ENCODE measurements at regions not wholly inside any gene's neighbourhood (a gene's known extent, or its start where the extent isn't known, plus 50 kb on each side); places are given as distances from the start of the nearest gene placed in this dataset.
"Not testable (repeated sequence)": the region's sequence is repeated elsewhere in the genome, so short reads cannot be mapped to it uniquely, and the experiment has no call there.

DNA sequence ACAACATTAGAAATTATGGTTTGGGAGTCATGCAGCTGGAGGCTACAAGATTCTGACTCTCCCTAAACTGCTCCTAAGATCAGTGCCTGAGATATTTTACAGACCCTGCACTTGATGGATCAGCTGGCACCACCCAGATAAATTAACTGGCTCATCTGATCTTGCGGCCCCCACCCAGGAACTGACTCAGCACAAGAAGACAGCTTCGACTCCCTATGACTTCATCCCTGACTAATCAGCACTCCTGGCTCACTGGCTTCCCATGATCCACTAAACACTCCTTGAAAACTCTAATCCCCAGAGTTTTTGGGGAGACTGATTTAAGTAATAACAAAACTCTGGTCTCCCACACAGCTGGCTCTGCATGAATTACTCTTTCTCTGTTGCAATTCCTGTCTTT, 617.8 kb upstream of the AUTS2 start:
- DNase-seq; H3K36me3 ChIP-seq (ENCODE audit: control insufficient read depth in 4 of 4, insufficient read depth in 4 of 4, low read length in 3 of 4); H3K27ac ChIP-seq (ENCODE audit: insufficient read depth in 1 of 2, low read depth in 1 of 2, low read length in 2 of 2, poor library complexity in 1 of 2, severe bottlenecking in 2 of 2); H3K4me1 ChIP-seq (ENCODE audit: control extremely low read depth in 1 of 4, control insufficient read depth in 4 of 4, insufficient read depth in 4 of 4, low read length in 3 of 4); H3K4me3 ChIP-seq (ENCODE audit: control insufficient read depth in 1 of 7, extremely low read depth in 1 of 7, insufficient read depth in 4 of 7, low read depth in 2 of 7, low read length in 6 of 7); H3K9me3 ChIP-seq (ENCODE audit: control extremely low read depth in 1 of 5, control insufficient read depth in 4 of 5, insufficient read depth in 2 of 5, low read depth in 1 of 5, low read length in 4 of 5); POLR2A ChIA-PET; H3K27me3 ChIP-seq (replicated peaks in 2 of 5; ENCODE audit: control insufficient read depth in 4 of 5, insufficient read depth in 5 of 5, low read length in 4 of 5); CTCF ChIA-PET: not testable (repeated sequence)
- WGBS (ENCODE audit: insufficient coverage), result 64% methylated on average over 2 of the region's 2 CpGs

DNA sequence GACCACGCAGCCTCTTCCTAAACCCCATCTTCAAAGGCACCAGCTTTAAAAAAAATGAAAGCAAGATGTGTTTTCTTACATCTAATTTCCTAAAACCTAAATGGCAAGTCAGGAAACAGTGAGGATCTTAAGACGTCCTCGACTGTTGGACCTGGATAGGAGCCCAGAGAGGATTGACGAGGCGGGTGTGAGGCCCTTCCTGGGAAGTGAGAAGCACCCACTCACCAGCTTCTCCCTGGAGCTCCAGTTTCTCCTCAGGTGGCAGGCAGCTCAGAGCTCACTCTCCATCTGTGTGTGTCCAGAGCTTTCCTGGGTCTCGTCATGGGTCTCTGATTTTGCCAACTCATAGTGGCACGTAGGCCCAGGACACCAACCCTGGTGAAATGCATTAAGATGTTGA, 614.0 kb upstream of the AUTS2 start:
- 84% methylated on average over 6 of the region's 7 CpGs for WGBS (ENCODE audit: insufficient coverage)
- no peak overlapping the region for H3K4me3 ChIP-seq (ENCODE audit: control insufficient read depth in 1 of 7, extremely low read depth in 1 of 7, insufficient read depth in 4 of 7, low read depth in 2 of 7, low read length in 6 of 7)
- no peak for DNase-seq
- ChIA-PET POLR2A (no interaction called here), CTCF (no interaction called here)
- peaks cover 0 to 6% (median 0%) of the 10 kb centered on the region in 5 experiments for H3K9me3 ChIP-seq (ENCODE audit: control extremely low read depth in 1 of 5, control insufficient read depth in 4 of 5, insufficient read depth in 2 of 5, low read depth in 1 of 5, low read length in 4 of 5)
- no peak overlapping the region for H3K27ac ChIP-seq (ENCODE audit: insufficient read depth in 1 of 2, low read depth in 1 of 2, low read length in 2 of 2, poor library complexity in 1 of 2, severe bottlenecking in 2 of 2)
- H3K36me3 ChIP-seq (ENCODE audit: control insufficient read depth in 4 of 4, insufficient read depth in 4 of 4, low read length in 3 of 4), result no peaks in the 10 kb centered on the region
- no peaks in the 10 kb centered on the region for H3K4me1 ChIP-seq (ENCODE audit: control extremely low read depth in 1 of 4, control insufficient read depth in 4 of 4, insufficient read depth in 4 of 4, low read length in 3 of 4)
- H3K27me3 ChIP-seq (replicated peaks in 2 of 5; ENCODE audit: control insufficient read depth in 4 of 5, insufficient read depth in 5 of 5, low read length in 4 of 5), result no peaks in the 10 kb centered on the region

DNA sequence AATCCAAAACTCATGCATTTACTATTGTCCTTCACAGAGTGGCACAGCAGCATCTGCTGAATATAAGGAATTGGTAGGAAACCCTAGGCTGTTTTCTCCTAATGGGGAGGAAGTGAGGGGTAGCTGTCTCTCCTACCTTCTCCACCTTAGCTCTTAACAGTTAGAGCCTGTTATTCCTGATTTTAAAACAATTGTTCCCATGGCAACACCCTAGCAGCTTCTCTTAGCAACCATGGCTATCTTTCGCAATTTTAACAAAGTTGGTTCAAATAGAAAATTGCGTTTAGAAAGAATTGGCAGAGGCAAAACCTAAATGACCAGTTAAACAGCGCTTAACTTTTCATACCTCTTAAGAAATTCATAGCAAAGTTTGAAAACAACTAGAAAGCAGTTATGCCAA, 603.4 kb upstream of the AUTS2 start:
- H3K36me3 ChIP-seq (ENCODE audit: control insufficient read depth in 4 of 4, insufficient read depth in 4 of 4, low read length in 3 of 4), result no peaks in the 10 kb centered on the region
- WGBS (ENCODE audit: insufficient coverage), result no CpG with 5 or more reads among the region's 3 CpGs
- H3K4me1 ChIP-seq (ENCODE audit: control extremely low read depth in 1 of 4, control insufficient read depth in 4 of 4, insufficient read depth in 4 of 4, low read length in 3 of 4), result no peaks in the 10 kb centered on the region
- ChIA-PET CTCF (no interaction called here), POLR2A (no interaction called here)
- peaks cover 0 to 6% (median 3%) of the 10 kb centered on the region in 5 experiments for H3K9me3 ChIP-seq (ENCODE audit: control extremely low read depth in 1 of 5, control insufficient read depth in 4 of 5, insufficient read depth in 2 of 5, low read depth in 1 of 5, low read length in 4 of 5)
- no peak overlapping the region for H3K4me3 ChIP-seq (ENCODE audit: control insufficient read depth in 1 of 7, extremely low read depth in 1 of 7, insufficient read depth in 4 of 7, low read depth in 2 of 7, low read length in 6 of 7)
- no peaks in the 10 kb centered on the region for H3K27me3 ChIP-seq (replicated peaks in 2 of 5; ENCODE audit: control insufficient read depth in 4 of 5, insufficient read depth in 5 of 5, low read length in 4 of 5)
- no peak for DNase-seq
- no peak overlapping the region for H3K27ac ChIP-seq (ENCODE audit: insufficient read depth in 1 of 2, low read depth in 1 of 2, low read length in 2 of 2, poor library complexity in 1 of 2, severe bottlenecking in 2 of 2)

DNA sequence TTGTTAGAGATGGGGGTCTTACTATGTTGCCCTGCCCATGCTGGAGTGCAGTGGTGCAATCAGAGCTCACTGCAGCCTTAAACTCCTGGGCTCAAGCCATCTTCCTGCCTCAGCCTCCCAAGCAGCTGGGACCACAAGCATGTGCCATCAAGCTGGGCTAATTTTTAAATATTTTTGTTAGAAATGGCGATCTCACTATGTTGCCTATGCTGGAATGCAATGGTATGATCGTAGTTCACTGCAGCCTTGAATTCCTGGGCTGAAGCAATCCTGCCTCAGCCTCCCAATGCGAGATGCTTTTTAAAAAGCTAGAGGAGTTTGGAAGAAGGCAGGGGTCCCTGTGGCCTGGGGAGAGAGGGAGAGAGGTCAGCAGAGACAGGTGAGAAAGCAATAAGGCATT, 600.1 kb upstream of the AUTS2 start:
- CTCF ChIA-PET, result no interaction called here
- no peaks in the 10 kb centered on the region for H3K4me1 ChIP-seq (ENCODE audit: control extremely low read depth in 1 of 4, control insufficient read depth in 4 of 4, insufficient read depth in 4 of 4, low read length in 3 of 4)
- WGBS (ENCODE audit: insufficient coverage), result 94% methylated on average over 3 of the region's 3 CpGs
- H3K9me3 ChIP-seq (ENCODE audit: control extremely low read depth in 1 of 5, control insufficient read depth in 4 of 5, insufficient read depth in 2 of 5, low read depth in 1 of 5, low read length in 4 of 5), result peaks cover 0 to 23% (median 21%) of the 10 kb centered on the region in 5 experiments
- no peak overlapping the region for H3K4me3 ChIP-seq (ENCODE audit: control insufficient read depth in 1 of 7, extremely low read depth in 1 of 7, insufficient read depth in 4 of 7, low read depth in 2 of 7, low read length in 6 of 7)
- H3K27ac ChIP-seq (ENCODE audit: insufficient read depth in 1 of 2, low read depth in 1 of 2, low read length in 2 of 2, poor library complexity in 1 of 2, severe bottlenecking in 2 of 2), result no peak overlapping the region
- POLR2A ChIA-PET, result interaction anchor here (0.7 kb wide), 1 partner anchor 350 kb away, joined by 3 read pairs; no protein-coding TSS in a partner anchor
- no peaks in the 10 kb centered on the region for H3K36me3 ChIP-seq (ENCODE audit: control insufficient read depth in 4 of 4, insufficient read depth in 4 of 4, low read length in 3 of 4)
- no peaks in the 10 kb centered on the region for H3K27me3 ChIP-seq (replicated peaks in 2 of 5; ENCODE audit: control insufficient read depth in 4 of 5, insufficient read depth in 5 of 5, low read length in 4 of 5)
- no peak for DNase-seq

DNA sequence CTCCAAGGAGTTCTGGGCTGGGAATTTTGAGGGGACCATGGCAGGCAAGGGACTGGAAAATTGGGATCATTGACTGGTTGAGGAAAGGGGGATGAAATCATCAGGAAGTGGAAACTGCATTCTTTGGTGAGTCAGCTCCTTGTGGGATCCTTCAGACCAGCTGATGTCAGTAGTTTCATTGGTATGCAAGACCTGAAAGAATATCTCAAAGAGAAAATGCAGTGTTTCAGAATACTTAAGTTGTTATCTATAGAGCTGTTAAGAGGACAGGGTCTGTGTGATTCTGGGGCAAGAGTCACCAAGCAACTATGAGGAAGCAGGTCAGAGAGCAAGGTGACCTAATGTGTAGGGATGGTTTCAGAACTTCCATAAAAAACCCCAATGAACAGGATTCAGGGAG, 595.9 kb upstream of the AUTS2 start:
- POLR2A ChIA-PET, result no interaction called here
- CTCF ChIA-PET, result no interaction called here
- DNase-seq, result no peak
- Histone ChIP-seq H3K27me3 (replicated peaks in 2 of 5; ENCODE audit: control insufficient read depth in 4 of 5, insufficient read depth in 5 of 5, low read length in 4 of 5) (no peaks in the 10 kb centered on the region), H3K4me3 (ENCODE audit: control insufficient read depth in 1 of 7, extremely low read depth in 1 of 7, insufficient read depth in 4 of 7, low read depth in 2 of 7, low read length in 6 of 7) (no peak overlapping the region), H3K4me1 (ENCODE audit: control extremely low read depth in 1 of 4, control insufficient read depth in 4 of 4, insufficient read depth in 4 of 4, low read length in 3 of 4) (no peaks in the 10 kb centered on the region), H3K9me3 (ENCODE audit: control extremely low read depth in 1 of 5, control insufficient read depth in 4 of 5, insufficient read depth in 2 of 5, low read depth in 1 of 5, low read length in 4 of 5) (peaks cover 0 to 23% (median 21%) of the 10 kb centered on the region in 5 experiments), H3K27ac (ENCODE audit: insufficient read depth in 1 of 2, low read depth in 1 of 2, low read length in 2 of 2, poor library complexity in 1 of 2, severe bottlenecking in 2 of 2) (no peak overlapping the region), H3K36me3 (ENCODE audit: control insufficient read depth in 4 of 4, insufficient read depth in 4 of 4, low read length in 3 of 4) (no peaks in the 10 kb centered on the region)

DNA sequence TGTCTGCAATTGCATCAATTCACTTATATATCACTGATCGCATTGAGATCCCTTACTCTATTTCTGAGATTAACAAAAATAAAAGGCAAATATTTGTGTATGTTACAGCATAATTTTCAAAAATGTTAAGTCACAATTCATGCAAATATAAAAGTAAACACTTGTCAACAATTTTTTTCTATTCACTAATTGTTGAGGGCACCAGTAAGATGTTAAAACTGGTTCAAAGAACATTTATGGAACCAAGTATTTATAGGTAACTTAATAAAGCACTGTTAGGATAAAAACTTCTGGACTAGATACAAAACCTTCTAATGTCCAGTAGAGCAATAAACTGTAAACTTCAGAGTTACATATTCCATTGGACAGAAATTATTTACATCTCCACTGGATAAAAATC, 586.1 kb upstream of the AUTS2 start:
- H3K36me3 ChIP-seq (ENCODE audit: control insufficient read depth in 4 of 4, insufficient read depth in 4 of 4, low read length in 3 of 4), result no peaks in the 10 kb centered on the region
- no peaks in the 10 kb centered on the region for H3K4me1 ChIP-seq (ENCODE audit: control extremely low read depth in 1 of 4, control insufficient read depth in 4 of 4, insufficient read depth in 4 of 4, low read length in 3 of 4)
- no peak overlapping the region for H3K27ac ChIP-seq (ENCODE audit: insufficient read depth in 1 of 2, low read depth in 1 of 2, low read length in 2 of 2, poor library complexity in 1 of 2, severe bottlenecking in 2 of 2)
- no CpG with 5 or more reads among the region's 1 CpG for WGBS (ENCODE audit: insufficient coverage)
- ChIA-PET POLR2A (no interaction called here), CTCF (interaction anchor here (0.6 kb wide), 1 partner anchor 546 kb away, joined by 3 read pairs; no protein-coding TSS in a partner anchor)
- no peaks in the 10 kb centered on the region for H3K27me3 ChIP-seq (replicated peaks in 2 of 5; ENCODE audit: control insufficient read depth in 4 of 5, insufficient read depth in 5 of 5, low read length in 4 of 5)
- H3K9me3 ChIP-seq (ENCODE audit: control extremely low read depth in 1 of 5, control insufficient read depth in 4 of 5, insufficient read depth in 2 of 5, low read depth in 1 of 5, low read length in 4 of 5), result no peaks in the 10 kb centered on the region
- no peak for DNase-seq
- no peak overlapping the region for H3K4me3 ChIP-seq (ENCODE audit: control insufficient read depth in 1 of 7, extremely low read depth in 1 of 7, insufficient read depth in 4 of 7, low read depth in 2 of 7, low read length in 6 of 7)

DNA sequence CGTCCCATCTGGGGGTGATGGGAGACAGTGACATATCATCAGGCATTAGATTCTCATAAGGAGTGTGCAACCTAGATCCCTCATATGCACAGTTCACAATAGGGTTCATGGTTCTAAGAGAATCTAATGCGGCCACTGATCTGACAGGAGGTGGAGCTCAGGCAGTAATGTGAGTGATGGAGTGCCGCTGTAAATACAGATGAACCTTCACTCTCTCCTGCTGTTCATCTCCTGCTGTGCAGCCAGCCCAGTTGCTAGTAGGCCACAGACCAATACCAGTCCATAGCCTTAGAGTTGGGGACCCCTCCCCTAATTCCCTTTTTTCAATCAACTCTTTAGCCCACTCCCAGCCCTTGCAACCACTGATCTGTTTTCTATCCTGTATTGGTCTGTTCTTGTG, 581.1 kb upstream of the AUTS2 start:
- CTCF ChIA-PET, result no interaction called here
- no peaks in the 10 kb centered on the region for H3K27me3 ChIP-seq (replicated peaks in 2 of 5; ENCODE audit: control insufficient read depth in 4 of 5, insufficient read depth in 5 of 5, low read length in 4 of 5)
- no peak overlapping the region for H3K4me3 ChIP-seq (ENCODE audit: control insufficient read depth in 1 of 7, extremely low read depth in 1 of 7, insufficient read depth in 4 of 7, low read depth in 2 of 7, low read length in 6 of 7)
- no peak overlapping the region for H3K27ac ChIP-seq (ENCODE audit: insufficient read depth in 1 of 2, low read depth in 1 of 2, low read length in 2 of 2, poor library complexity in 1 of 2, severe bottlenecking in 2 of 2)
- H3K36me3 ChIP-seq (ENCODE audit: control insufficient read depth in 4 of 4, insufficient read depth in 4 of 4, low read length in 3 of 4), result no peaks in the 10 kb centered on the region
- peaks cover 0 to 7% (median 2%) of the 10 kb centered on the region in 5 experiments for H3K9me3 ChIP-seq (ENCODE audit: control extremely low read depth in 1 of 5, control insufficient read depth in 4 of 5, insufficient read depth in 2 of 5, low read depth in 1 of 5, low read length in 4 of 5)
- no peak for DNase-seq
- 100% methylated on average over 1 of the region's 3 CpGs for WGBS (ENCODE audit: insufficient coverage)
- POLR2A ChIA-PET, result interaction anchor here (0.6 kb wide), 1 partner anchor 20 kb away, joined by 3 read pairs; no protein-coding TSS in a partner anchor
- no peaks in the 10 kb centered on the region for H3K4me1 ChIP-seq (ENCODE audit: control extremely low read depth in 1 of 4, control insufficient read depth in 4 of 4, insufficient read depth in 4 of 4, low read length in 3 of 4)
